ENCODE measurements at regions not wholly inside any gene's neighbourhood (a gene's known extent, or its start where the extent isn't known, plus 50 kb on each side); places are given as distances from the start of the nearest gene placed in this dataset.

GRCh38 chr4:59380841-59381366 is 1819.2 kb upstream of the ADGRL3 start:
- TF ChIP-seq CTCF (IDR thresholded peaks at IDR 0.05) (no peak), POLR2A (IDR thresholded peaks at IDR 0.05) (no peak)
